CD14-positive monocyte (primary cell): ENCODE measurements at regions not wholly inside any gene's neighbourhood (a gene's known extent, or its start where the extent isn't known, plus 50 kb on each side); places are given as distances from the start of the nearest gene placed in this dataset.
A peak's percentile ranks its signal among the peaks of the same experiment; 100 is the strongest.
"Not testable (repeated sequence)": the region's sequence is repeated elsewhere in the genome, so short reads cannot be mapped to it uniquely, and the experiment has no call there.

Experiments
- DNase-seq, 3 donors: peaks; one replicate each; pipeline ENCODE4 v3.0.0-alpha.2; 2011 to 2022
- H2AFZ ChIP-seq: 2 replicates; pipeline ENCODE4 v1.6.0; 2012; ENCODE audit warnings: mild to moderate bottlenecking, low read depth, low read length, inconsistent platforms; ENCODE audit not compliant: insufficient read depth, poor library complexity, severe bottlenecking
- H3K27ac ChIP-seq, 2 donors: 1 replicate in 1 of 2; 2 replicates in 1 of 2; pipeline ENCODE4 v1.5.1; 2012 to 2013; ENCODE audit warnings: low read length in 2 of 2, control low read depth in 1 of 2, inconsistent platforms in 1 of 2, low read depth in 1 of 2, mild to moderate bottlenecking in 1 of 2
- H3K27me3 ChIP-seq, 2 donors: one replicate each; pipeline versions ENCODE4 v1.6.0 to v1.6.1; 2011 to 2013; ENCODE audit warnings: low read length in 2 of 2; ENCODE audit not compliant: control insufficient read depth in 2 of 2, insufficient read depth in 2 of 2
- H3K36me3 ChIP-seq, 2 donors: replicated peaks in 1 of 2; 1 replicate in 1 of 2; 2 replicates in 1 of 2; pipeline versions ENCODE4 v1.5.1 to v1.6.1; 2012 to 2013; ENCODE audit warnings: low read length in 2 of 2, control low read depth in 1 of 2, inconsistent platforms in 1 of 2, mild to moderate bottlenecking in 1 of 2; ENCODE audit not compliant: insufficient read depth in 2 of 2, control insufficient read depth in 1 of 2
- H3K4me1 ChIP-seq, 2 donors: 1 replicate in 1 of 2; 2 replicates in 1 of 2; pipeline versions ENCODE4 v1.5.1 to v1.6.1; 2012 to 2013; ENCODE audit warnings: low read length in 2 of 2, control low read depth in 1 of 2, inconsistent platforms in 1 of 2, mild to moderate bottlenecking in 1 of 2, moderate library complexity in 1 of 2; ENCODE audit not compliant: insufficient read depth in 2 of 2, control insufficient read depth in 1 of 2
- H3K4me2 ChIP-seq: replicated peaks from 2 replicates; pipeline ENCODE3; 2012; ENCODE audit warnings: low read length, moderate library complexity, mild to moderate bottlenecking; ENCODE audit not compliant: poor library complexity, severe bottlenecking; ENCODE audit errors: extremely low read depth
- H3K4me3 ChIP-seq, 3 experiments: fragments of 200-600 bp in 1 of 3; sonication (generic) in 1 of 3; replicated peaks in 1 of 3; 1 replicate in 2 of 3; 2 replicates in 1 of 3; pipeline ENCODE4 v1.5.1; 2011 to 2013; ENCODE audit warnings: low read length in 3 of 3, mild to moderate bottlenecking in 3 of 3, control low read depth in 2 of 3, low read depth in 2 of 3, inconsistent platforms in 1 of 3, moderate library complexity in 1 of 3
- H3K79me2 ChIP-seq: 2 replicates; pipeline ENCODE4 v1.6.0; 2012; ENCODE audit warnings: mild to moderate bottlenecking, control low read depth, inconsistent platforms, low read length, moderate library complexity; ENCODE audit not compliant: insufficient read depth
- H3K9ac ChIP-seq: 2 replicates; pipeline ENCODE4 v1.6.0; 2017; ENCODE audit warnings: low read length, mild to moderate bottlenecking; ENCODE audit not compliant: insufficient read depth, poor library complexity, severe bottlenecking
- H3K9me3 ChIP-seq, 2 donors: replicated peaks in 1 of 2; 1 replicate in 1 of 2; 2 replicates in 1 of 2; pipeline versions ENCODE4 v1.5.1 to v1.6.1; 2012 to 2013; ENCODE audit warnings: low read length in 2 of 2, control low read depth in 1 of 2; ENCODE audit not compliant: control insufficient read depth in 1 of 2, insufficient read depth in 1 of 2
- H4K20me1 ChIP-seq: 2 replicates; pipeline ENCODE4 v1.6.0; 2012; ENCODE audit warnings: mild to moderate bottlenecking, low read length, control low read depth, moderate library complexity; ENCODE audit not compliant: insufficient read depth
- H3K27ac Mint-ChIP-seq, 7 donors: one replicate each; pipeline ENCODE4 v1.8.0; 2020; ENCODE audit warnings: mild to moderate bottlenecking in 7 of 7, mixed read lengths in 7 of 7, moderate library complexity in 6 of 7, inconsistent platforms in 2 of 7
- H3K27me3 Mint-ChIP-seq, 3 donors: one replicate each; pipeline ENCODE4 v1.8.0; 2021 to 2022; ENCODE audit warnings: low read depth in 3 of 3, mild to moderate bottlenecking in 3 of 3, mixed read lengths in 3 of 3, moderate library complexity in 3 of 3, inconsistent platforms in 1 of 3
- H3K36me3 Mint-ChIP-seq, 2 donors: one replicate each; pipeline ENCODE4 v1.8.0; 2020; ENCODE audit warnings: mixed read lengths in 2 of 2, inconsistent platforms in 1 of 2, mild to moderate bottlenecking in 1 of 2
- H3K4me1 Mint-ChIP-seq: one replicate; pipeline ENCODE4 v1.8.0; 2020; ENCODE audit warnings: mild to moderate bottlenecking, mixed read lengths
- H3K4me3 Mint-ChIP-seq, 2 donors: one replicate each; pipeline ENCODE4 v1.8.0; 2020; ENCODE audit warnings: mild to moderate bottlenecking in 2 of 2, mixed read lengths in 2 of 2, moderate library complexity in 1 of 2
- H3K9me3 Mint-ChIP-seq, 7 donors: one replicate each; pipeline ENCODE4 v1.8.0; 2020 to 2022; ENCODE audit warnings: mixed read lengths in 7 of 7, mild to moderate bottlenecking in 6 of 7, moderate library complexity in 6 of 7, inconsistent platforms in 2 of 7
- WGBS: methylation state at CpG from one replicate; pipeline ENCODE4 v1.1.5; 2013; ENCODE audit warnings: missing lambda C conversion rate; ENCODE audit not compliant: insufficient coverage; 5-methylcytosine and 5-hydroxymethylcytosine counted together
- intact Hi-C, 2 donors: fragments of 100-400 bp; cut with micrococcal nuclease; formaldehyde crosslinking; loops; one replicate each; pipeline versions ENCODE4 v1.15.0 to v1.15.1; 2023
- TF ChIP-seq, protein P1 (sequence below): fragments of 200-600 bp; IDR thresholded peaks from one replicate; pipeline ENCODE4 v1.8.0; 2022; ENCODE audit warnings: antibody characterized with exemption, mild to moderate bottlenecking

DNA sequence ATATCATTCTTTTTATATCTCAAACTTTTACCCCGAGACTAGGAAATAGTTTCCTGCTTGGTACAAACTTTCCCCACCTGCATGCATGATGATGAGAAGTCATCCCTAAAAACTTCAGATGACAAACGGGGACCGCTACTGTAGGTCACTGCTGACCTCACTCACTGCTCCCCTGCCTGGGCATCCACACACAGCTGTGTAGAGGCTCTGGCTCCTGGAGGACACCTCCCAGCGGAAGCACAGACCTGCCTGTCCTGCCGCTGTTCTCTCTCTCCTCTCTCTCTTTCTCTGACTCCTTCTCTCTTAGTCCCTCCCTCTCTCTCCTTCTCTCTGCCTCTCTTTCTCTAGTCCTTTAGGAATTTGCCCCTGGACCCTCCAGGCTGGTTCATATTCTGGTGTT, 202.9 kb upstream of the PITRM1 start:
- Mint-ChIP-seq H3K27ac (peak overlapping the region in 2 of 7 donors; percentile 65 to 70), H3K4me3 (no peak overlapping the region), H3K27me3 (peaks cover 0 to 4% (median 2%) of the 10 kb centered on the region in 3 donors), H3K9me3 (peaks cover 6 to 19% (median 13%) of the 10 kb centered on the region in 7 donors), H3K4me1 (no peaks in the 10 kb centered on the region), H3K36me3 (no peaks in the 10 kb centered on the region)
- intact Hi-C loops, result no loop called here
- Histone ChIP-seq H3K36me3 (no peaks in the 10 kb centered on the region), H3K9me3 (peaks cover 0 to 23% of the 10 kb centered on the region in 2 donors), H3K9ac (no peak overlapping the region), H3K27ac (no peak overlapping the region), H3K79me2 (no peaks in the 10 kb centered on the region), H4K20me1 (no peaks in the 10 kb centered on the region), H3K4me2 (no peak overlapping the region), H3K27me3 (no peaks in the 10 kb centered on the region), H2AFZ (no peak overlapping the region), H3K4me1 (no peaks in the 10 kb centered on the region), H3K4me3 (no peak overlapping the region)
- WGBS, result 100% methylated on average over 3 of the region's 5 CpGs
- no peak for DNase-seq
- TF ChIP-seq, protein P1, sequence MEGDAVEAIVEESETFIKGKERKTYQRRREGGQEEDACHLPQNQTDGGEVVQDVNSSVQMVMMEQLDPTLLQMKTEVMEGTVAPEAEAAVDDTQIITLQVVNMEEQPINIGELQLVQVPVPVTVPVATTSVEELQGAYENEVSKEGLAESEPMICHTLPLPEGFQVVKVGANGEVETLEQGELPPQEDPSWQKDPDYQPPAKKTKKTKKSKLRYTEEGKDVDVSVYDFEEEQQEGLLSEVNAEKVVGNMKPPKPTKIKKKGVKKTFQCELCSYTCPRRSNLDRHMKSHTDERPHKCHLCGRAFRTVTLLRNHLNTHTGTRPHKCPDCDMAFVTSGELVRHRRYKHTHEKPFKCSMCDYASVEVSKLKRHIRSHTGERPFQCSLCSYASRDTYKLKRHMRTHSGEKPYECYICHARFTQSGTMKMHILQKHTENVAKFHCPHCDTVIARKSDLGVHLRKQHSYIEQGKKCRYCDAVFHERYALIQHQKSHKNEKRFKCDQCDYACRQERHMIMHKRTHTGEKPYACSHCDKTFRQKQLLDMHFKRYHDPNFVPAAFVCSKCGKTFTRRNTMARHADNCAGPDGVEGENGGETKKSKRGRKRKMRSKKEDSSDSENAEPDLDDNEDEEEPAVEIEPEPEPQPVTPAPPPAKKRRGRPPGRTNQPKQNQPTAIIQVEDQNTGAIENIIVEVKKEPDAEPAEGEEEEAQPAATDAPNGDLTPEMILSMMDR, result no peak

DNA sequence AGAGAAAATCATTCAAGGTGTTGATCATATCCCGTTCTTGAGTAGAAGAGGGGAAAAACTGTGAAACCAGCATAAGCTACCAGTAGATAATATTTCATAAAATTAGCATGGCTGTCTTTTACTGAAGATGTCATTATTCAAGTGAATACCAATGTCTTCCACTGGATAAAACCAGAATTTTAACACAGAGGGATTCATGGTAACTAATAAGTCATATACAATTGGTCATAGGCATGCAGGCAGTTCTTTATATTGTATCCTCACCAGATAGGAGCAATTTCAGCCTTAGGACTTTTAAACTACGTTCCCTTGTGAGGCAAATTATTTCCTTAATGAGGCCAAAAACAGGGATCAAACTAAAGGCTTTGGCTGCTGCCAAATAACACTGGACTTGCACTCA, 202.3 kb upstream of the PITRM1 start:
- no peak for DNase-seq
- peaks cover 0 to 4% (median 2%) of the 10 kb centered on the region in 3 donors for H3K27me3 Mint-ChIP-seq
- H3K36me3 Mint-ChIP-seq, result no peaks in the 10 kb centered on the region
- H3K27ac Mint-ChIP-seq, result no peak overlapping the region
- 100% methylated on average over 1 of the region's 2 CpGs for WGBS
- H4K20me1 ChIP-seq, result no peaks in the 10 kb centered on the region
- H3K36me3 ChIP-seq, result no peaks in the 10 kb centered on the region
- H3K9me3 ChIP-seq, result peaks cover 0 to 22% of the 10 kb centered on the region in 2 donors
- no peaks in the 10 kb centered on the region for H3K4me1 Mint-ChIP-seq
- intact Hi-C loops, result no loop called here
- H3K27me3 ChIP-seq, result no peaks in the 10 kb centered on the region
- H3K9ac ChIP-seq, result no peak overlapping the region
- no peak overlapping the region for H3K4me2 ChIP-seq
- no peaks in the 10 kb centered on the region for H3K79me2 ChIP-seq
- TF ChIP-seq, protein P1, result no peak
- no peaks in the 10 kb centered on the region for H3K4me1 ChIP-seq
- H3K9me3 Mint-ChIP-seq, result peaks cover 6 to 19% (median 12%) of the 10 kb centered on the region in 7 donors
- no peak overlapping the region for H3K4me3 ChIP-seq
- H3K27ac ChIP-seq, result no peak overlapping the region
- H3K4me3 Mint-ChIP-seq, result no peak overlapping the region
- H2AFZ ChIP-seq, result no peak overlapping the region

DNA sequence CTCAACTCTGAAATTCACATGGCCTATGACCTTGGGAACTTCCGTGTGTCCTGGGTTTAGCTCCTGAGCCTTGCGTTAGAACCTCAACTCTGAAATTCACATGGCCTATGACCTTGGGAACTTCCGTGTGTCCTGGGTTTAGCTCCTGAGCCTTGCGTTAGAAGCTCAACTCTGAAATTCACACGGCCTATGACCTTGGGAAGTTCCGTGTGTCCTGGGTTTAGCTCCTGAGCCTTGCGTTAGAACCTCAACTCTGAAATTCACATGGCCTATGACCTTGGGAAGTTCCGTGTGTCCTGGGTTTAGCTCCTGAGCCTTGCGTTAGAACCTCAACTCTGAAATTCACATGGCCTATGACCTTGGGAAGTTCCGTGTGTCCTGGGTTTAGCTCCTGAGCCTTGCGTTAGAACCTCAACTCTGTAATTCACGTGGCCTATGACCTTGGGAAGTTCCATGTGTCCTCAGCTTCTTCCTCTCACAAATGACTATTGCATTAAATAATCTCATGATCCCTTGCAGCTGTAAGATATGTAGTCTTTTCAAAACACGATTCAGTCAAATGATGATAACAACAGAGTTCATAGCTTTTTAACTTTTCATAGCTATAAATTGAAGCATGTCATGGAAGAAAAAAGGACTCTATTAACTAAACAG, 200.9 kb upstream of the PITRM1 start:
- H3K9me3 Mint-ChIP-seq, result peaks cover 2 to 11% (median 6%) of the 10 kb centered on the region in 7 donors
- DNase-seq, H3K9ac ChIP-seq, H3K36me3 Mint-ChIP-seq, H4K20me1 ChIP-seq, H3K4me1 ChIP-seq, H3K4me3 ChIP-seq, H3K4me2 ChIP-seq, H3K27me3 ChIP-seq, H3K27me3 Mint-ChIP-seq, H2AFZ ChIP-seq, H3K9me3 ChIP-seq, intact Hi-C loops, H3K4me1 Mint-ChIP-seq, H3K4me3 Mint-ChIP-seq, H3K27ac Mint-ChIP-seq, H3K79me2 ChIP-seq, H3K27ac ChIP-seq, H3K36me3 ChIP-seq: not testable (repeated sequence)
- WGBS, result 98% methylated on average over 5 of the region's 13 CpGs
